Chondrocyte (in vitro differentiated cells): ENCODE measurements at regions not wholly inside any gene's neighbourhood (a gene's known extent, or its start where the extent isn't known, plus 50 kb on each side); places are given as distances from the start of the nearest gene placed in this dataset.

Experiments used
- DNase-seq: peaks from one replicate; pipeline ENCODE4 v3.0.0; 2021; ENCODE audit warnings: mixed read lengths, low spot score
- H3K27ac Mint-ChIP-seq: one replicate; pipeline ENCODE4 v1.8.0; 2021; ENCODE audit warnings: mild to moderate bottlenecking, moderate library complexity, mixed read lengths; ENCODE audit not compliant: unreplicated experiment
- H3K27me3 Mint-ChIP-seq: 2 replicates; pipeline ENCODE4 v1.8.0; 2021; ENCODE audit warnings: low read depth, mixed read lengths
- H3K36me3 Mint-ChIP-seq: 2 replicates; pipeline ENCODE4 v1.8.0; 2021; ENCODE audit warnings: low read depth, mixed read lengths
- H3K4me1 Mint-ChIP-seq: 2 replicates; pipeline ENCODE4 v1.8.0; 2021; ENCODE audit warnings: low read depth, mild to moderate bottlenecking, mixed read lengths
- H3K4me3 Mint-ChIP-seq: one replicate; pipeline ENCODE4 v1.8.0; 2021; ENCODE audit warnings: mild to moderate bottlenecking, moderate library complexity, mixed read lengths; ENCODE audit not compliant: unreplicated experiment
- H3K9me3 Mint-ChIP-seq: 2 replicates; pipeline ENCODE4 v1.8.0; 2021; ENCODE audit warnings: low read depth, mixed read lengths
- TF ChIP-seq, protein P1 (sequence below): fragments of 200-600 bp; sonication (generic); IDR thresholded peaks from 2 replicates; pipeline ENCODE4 v1.5.0; 2021; ENCODE audit warnings: antibody characterized with exemption, mild to moderate bottlenecking, moderate library complexity

DNA sequence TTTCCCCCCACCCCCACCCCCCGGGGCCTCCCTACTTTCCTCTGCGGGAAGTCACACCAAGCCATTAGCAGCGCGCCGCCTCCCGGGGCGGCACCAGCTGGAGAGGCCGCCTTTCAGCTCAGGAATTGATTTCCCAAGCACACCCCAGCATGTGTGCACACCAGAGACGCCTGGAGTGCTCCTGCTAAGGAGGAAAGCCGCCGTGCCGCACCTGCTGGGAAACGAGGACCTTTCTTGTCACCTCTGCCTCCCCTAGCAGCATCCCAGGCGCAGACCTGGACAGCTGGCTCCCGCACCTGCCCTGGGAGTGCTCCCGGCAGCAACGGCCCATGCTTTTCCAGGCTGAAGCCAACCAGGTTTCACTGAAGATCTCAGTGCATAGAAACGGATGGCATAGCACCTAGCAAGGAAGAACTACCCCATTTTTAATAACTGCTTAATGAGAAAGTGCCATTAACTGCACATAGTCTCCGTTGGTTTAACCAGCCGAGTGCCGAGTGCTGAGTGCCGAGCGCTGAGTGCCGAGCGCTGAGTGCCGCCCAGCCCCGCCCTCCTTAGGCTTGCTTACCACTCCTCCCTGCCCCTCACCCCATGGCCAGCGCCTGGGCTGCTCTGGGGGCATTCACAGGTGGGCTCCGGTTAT is 165.0 kb downstream of the USP12 start:
- TF ChIP-seq, protein P1, sequence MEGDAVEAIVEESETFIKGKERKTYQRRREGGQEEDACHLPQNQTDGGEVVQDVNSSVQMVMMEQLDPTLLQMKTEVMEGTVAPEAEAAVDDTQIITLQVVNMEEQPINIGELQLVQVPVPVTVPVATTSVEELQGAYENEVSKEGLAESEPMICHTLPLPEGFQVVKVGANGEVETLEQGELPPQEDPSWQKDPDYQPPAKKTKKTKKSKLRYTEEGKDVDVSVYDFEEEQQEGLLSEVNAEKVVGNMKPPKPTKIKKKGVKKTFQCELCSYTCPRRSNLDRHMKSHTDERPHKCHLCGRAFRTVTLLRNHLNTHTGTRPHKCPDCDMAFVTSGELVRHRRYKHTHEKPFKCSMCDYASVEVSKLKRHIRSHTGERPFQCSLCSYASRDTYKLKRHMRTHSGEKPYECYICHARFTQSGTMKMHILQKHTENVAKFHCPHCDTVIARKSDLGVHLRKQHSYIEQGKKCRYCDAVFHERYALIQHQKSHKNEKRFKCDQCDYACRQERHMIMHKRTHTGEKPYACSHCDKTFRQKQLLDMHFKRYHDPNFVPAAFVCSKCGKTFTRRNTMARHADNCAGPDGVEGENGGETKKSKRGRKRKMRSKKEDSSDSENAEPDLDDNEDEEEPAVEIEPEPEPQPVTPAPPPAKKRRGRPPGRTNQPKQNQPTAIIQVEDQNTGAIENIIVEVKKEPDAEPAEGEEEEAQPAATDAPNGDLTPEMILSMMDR: no peak
- H3K4me1 Mint-ChIP-seq: peaks cover 25% of the 10 kb centered on the region
- H3K36me3 Mint-ChIP-seq: no peaks in the 10 kb centered on the region
- peaks cover 15% of the 10 kb centered on the region for H3K9me3 Mint-ChIP-seq
- H3K27ac Mint-ChIP-seq: no peak overlapping the region
- DNase-seq: no peak
- H3K27me3 Mint-ChIP-seq: peaks cover 10% of the 10 kb centered on the region
- peak overlapping the region; percentile 68 for H3K4me3 Mint-ChIP-seq

DNA sequence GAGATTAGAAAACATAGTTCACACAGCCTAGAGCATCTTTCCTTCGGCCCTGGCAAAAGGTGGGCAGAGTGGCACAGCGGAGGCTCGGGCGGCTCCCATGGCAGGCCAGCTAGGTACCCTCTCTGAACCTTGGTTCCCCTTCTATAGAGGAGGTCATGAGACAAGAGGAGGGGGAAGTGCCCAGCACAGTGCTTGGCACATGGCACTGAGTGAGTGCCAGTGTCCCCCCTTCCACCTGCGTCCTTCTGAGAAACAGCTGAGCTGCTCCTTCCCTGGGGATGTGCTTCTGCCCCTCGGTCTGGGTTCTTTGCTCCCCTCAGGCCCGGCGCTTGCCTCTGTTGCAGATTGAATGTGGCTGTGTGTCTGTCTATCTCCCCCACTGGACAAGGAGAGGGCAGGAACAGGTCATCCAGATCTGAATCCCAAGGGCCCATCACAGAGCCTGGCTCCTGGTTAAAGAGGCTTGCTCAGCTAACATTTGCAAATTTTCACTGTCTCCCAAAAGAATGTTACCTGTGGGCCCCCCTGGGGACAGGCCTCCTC is 165.6 kb downstream of the USP12 start:
- Mint-ChIP-seq H3K27ac (no peak overlapping the region), H3K36me3 (no peaks in the 10 kb centered on the region), H3K27me3 (peaks cover 12% of the 10 kb centered on the region), H3K4me3 (no peak overlapping the region), H3K4me1 (peaks cover 25% of the 10 kb centered on the region), H3K9me3 (peaks cover 15% of the 10 kb centered on the region)
- DNase-seq: no peak
- TF ChIP-seq, protein P1: no peak

DNA sequence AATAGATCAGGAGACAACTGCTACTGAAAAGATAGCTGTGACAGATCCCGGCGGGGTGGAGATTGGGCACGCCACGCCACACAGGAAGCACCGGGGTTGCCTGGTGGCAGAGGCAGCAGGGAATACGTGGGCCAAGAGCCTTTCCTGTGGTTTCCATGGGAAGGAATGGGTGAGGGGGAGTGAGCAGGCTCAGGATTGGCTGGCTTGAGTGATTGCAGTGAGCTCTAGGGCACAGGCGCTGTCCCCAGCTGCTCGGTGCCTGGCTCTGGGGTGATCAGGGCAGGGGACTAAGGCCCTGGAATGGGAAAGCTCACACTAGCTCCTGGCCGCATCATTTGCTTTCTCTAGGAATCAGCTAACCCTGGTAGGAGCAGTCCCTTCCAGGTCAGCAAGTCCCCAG is 166.1 kb downstream of the USP12 start:
- no peaks in the 10 kb centered on the region for H3K36me3 Mint-ChIP-seq
- DNase-seq: no peak
- H3K4me1 Mint-ChIP-seq: peaks cover 25% of the 10 kb centered on the region
- H3K9me3 Mint-ChIP-seq: peaks cover 15% of the 10 kb centered on the region
- H3K4me3 Mint-ChIP-seq: no peak overlapping the region
- peaks cover 12% of the 10 kb centered on the region for H3K27me3 Mint-ChIP-seq
- no peak overlapping the region for H3K27ac Mint-ChIP-seq
- TF ChIP-seq, protein P1: no peak

DNA sequence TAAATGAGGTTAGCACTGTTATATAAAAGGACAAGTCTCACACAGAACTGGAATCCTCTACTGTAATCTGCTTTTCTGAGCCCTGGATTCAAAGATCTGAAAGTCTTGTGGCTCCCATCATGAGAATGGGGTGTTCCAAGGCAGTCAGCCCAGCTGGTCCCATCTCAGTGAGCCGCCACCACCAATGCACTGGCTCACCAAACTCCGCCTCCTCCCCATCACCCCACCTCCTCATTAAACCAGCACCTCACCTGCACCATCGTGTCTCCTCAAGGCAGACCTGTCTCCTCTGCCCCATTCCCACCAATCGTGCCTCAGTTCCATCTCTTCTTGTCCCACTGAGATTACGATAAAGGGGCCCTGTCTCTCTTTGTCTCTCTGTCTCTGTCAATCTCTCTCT is 166.7 kb downstream of the USP12 start:
- Mint-ChIP-seq H3K27me3 (peaks cover 12% of the 10 kb centered on the region), H3K4me1 (peaks cover 25% of the 10 kb centered on the region), H3K36me3 (no peaks in the 10 kb centered on the region), H3K27ac (no peak overlapping the region), H3K4me3 (no peak overlapping the region), H3K9me3 (peaks cover 15% of the 10 kb centered on the region)
- no peak for DNase-seq
- TF ChIP-seq, protein P1: no peak

DNA sequence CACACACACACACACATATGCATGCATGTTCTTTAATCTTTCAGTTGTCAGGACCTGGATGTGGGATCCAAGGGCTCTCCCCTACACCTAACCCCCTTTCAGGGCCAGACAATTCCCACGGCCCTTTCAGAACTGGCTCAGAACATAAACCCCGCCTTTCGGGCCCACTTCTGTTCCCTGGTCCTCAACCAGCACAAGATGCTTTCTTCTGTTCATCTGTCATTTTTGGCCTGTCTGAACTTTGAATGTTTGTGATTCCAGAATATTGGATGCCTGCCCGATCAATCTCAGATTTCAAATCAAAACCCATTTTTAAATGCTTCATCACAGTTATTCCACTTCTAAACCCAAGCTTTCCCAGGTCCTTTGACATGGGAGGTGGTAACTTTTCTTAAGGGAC is 167.3 kb downstream of the USP12 start:
- no peak overlapping the region for H3K27ac Mint-ChIP-seq
- TF ChIP-seq, protein P1: no peak
- peaks cover 12% of the 10 kb centered on the region for H3K27me3 Mint-ChIP-seq
- H3K36me3 Mint-ChIP-seq: no peaks in the 10 kb centered on the region
- no peak overlapping the region for H3K4me3 Mint-ChIP-seq
- H3K4me1 Mint-ChIP-seq: peaks cover 25% of the 10 kb centered on the region
- no peak for DNase-seq
- peaks cover 15% of the 10 kb centered on the region for H3K9me3 Mint-ChIP-seq
